ENCODE measurements at regions not wholly inside any gene's neighbourhood (a gene's known extent, or its start where the extent isn't known, plus 50 kb on each side); places are given as distances from the start of the nearest gene placed in this dataset.

DNA sequence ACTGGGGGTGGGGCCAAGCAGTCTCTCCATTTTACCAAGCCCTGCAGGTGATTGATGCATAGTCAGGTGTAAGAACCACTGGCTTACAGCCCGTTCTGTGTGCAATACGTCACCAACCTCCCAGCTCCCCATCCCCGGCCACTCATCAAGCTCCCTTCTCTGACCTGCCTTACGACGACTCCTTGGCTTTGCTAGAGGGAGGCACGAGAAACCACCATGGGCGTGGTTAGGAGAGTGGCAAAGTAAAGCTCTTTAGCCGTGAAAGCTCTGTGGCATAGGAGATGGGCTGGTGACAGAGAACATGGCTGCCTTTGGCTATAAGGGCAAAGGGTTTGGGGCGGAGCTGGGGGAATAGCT is 109.1 kb downstream of the BDH1 start:
- no peak overlapping the region for H3K4ac ChIP-seq (ENCODE audit: low read depth, low read length)
- no peak overlapping the region for H3K56ac ChIP-seq (ENCODE audit: insufficient read length, low read depth, low read length)
- H3K9me3 ChIP-seq (ENCODE audit: control insufficient read depth, low read depth, low read length) = no peaks in the 10 kb centered on the region
- H3K23me2 ChIP-seq (ENCODE audit: insufficient read length, low read depth, low read length, poor library complexity, severe bottlenecking) = no peaks in the 10 kb centered on the region
- no peak overlapping the region for H2AK5ac ChIP-seq (ENCODE audit: insufficient read length, low read length)
- no peak overlapping the region for H4K91ac ChIP-seq (ENCODE audit: insufficient read length, low read depth, low read length)
- H3K18ac ChIP-seq (ENCODE audit: insufficient read length, low read depth, low read length) = no peak overlapping the region
- no peak overlapping the region for H2BK120ac ChIP-seq (ENCODE audit: low read depth, low read length, poor library complexity, severe bottlenecking)
- no peak overlapping the region for H3K23ac ChIP-seq (ENCODE audit: insufficient read length, low read depth, low read length)
- TF ChIP-seq, protein P1, sequence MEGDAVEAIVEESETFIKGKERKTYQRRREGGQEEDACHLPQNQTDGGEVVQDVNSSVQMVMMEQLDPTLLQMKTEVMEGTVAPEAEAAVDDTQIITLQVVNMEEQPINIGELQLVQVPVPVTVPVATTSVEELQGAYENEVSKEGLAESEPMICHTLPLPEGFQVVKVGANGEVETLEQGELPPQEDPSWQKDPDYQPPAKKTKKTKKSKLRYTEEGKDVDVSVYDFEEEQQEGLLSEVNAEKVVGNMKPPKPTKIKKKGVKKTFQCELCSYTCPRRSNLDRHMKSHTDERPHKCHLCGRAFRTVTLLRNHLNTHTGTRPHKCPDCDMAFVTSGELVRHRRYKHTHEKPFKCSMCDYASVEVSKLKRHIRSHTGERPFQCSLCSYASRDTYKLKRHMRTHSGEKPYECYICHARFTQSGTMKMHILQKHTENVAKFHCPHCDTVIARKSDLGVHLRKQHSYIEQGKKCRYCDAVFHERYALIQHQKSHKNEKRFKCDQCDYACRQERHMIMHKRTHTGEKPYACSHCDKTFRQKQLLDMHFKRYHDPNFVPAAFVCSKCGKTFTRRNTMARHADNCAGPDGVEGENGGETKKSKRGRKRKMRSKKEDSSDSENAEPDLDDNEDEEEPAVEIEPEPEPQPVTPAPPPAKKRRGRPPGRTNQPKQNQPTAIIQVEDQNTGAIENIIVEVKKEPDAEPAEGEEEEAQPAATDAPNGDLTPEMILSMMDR (conservative IDR thresholded peaks at IDR 0.05) = no peak
- DNase-seq = no peak
- Mint-ChIP-seq H3K36me3 (ENCODE audit: insufficient read depth in 1 of 3, low read depth in 3 of 3) (no peaks in the 10 kb centered on the region), H3K27me3 (ENCODE audit: low read depth) (peaks cover 8% of the 10 kb centered on the region), H3K4me1 (peaks cover 19% of the 10 kb centered on the region in 2 experiments), H3K4me3 (no peak overlapping the region), H3K9me3 (no peaks in the 10 kb centered on the region; a peak in 1 of 5 replicates), H3K27ac (no peak overlapping the region)
- WGBS (ENCODE audit: extremely low coverage, insufficient read length, low lambda C conversion rate) = no CpG with 5 or more reads among the region's 9 CpGs
- H3K4me2 ChIP-seq (ENCODE audit: insufficient read depth, insufficient read length, low read length) = no peak overlapping the region
- H2BK15ac ChIP-seq (ENCODE audit: low read depth, low read length) = no peak overlapping the region
- H3K27ac ChIP-seq (ENCODE audit: insufficient read length, low read depth, low read length) = no peak overlapping the region
- no peak overlapping the region for H3T11ph ChIP-seq (ENCODE audit: low read length)
- no peak overlapping the region for H2BK5ac ChIP-seq (ENCODE audit: insufficient read length, low read length)
- no peak overlapping the region for H2BK12ac ChIP-seq (ENCODE audit: insufficient read length, low read depth, low read length)
- H2BK20ac ChIP-seq (ENCODE audit: low read depth, low read length, poor library complexity, severe bottlenecking) = no peak overlapping the region
- no peaks in the 10 kb centered on the region for H3K27me3 ChIP-seq (ENCODE audit: insufficient read depth, low read length)
- no peak overlapping the region for H4K8ac ChIP-seq (replicated peaks; ENCODE audit: insufficient read length, low read depth, low read length)
- H4K5ac ChIP-seq (ENCODE audit: insufficient read length, low read depth, low read length) = no peak overlapping the region
- H3K4me1 ChIP-seq (ENCODE audit: insufficient read depth, low read length) = no peaks in the 10 kb centered on the region
- no peak overlapping the region for H2AFZ ChIP-seq (ENCODE audit: low read length)
- H3K14ac ChIP-seq (ENCODE audit: insufficient read depth, low read length) = peak overlapping the region; percentile 34; the same call in 1 of the 2 replicates
- H4K20me1 ChIP-seq (ENCODE audit: control insufficient read depth, insufficient read depth, insufficient read length) = no peaks in the 10 kb centered on the region
- no peaks in the 10 kb centered on the region for H3K79me2 ChIP-seq (ENCODE audit: insufficient read depth, low read length)
- no peak overlapping the region for H3K9ac ChIP-seq (ENCODE audit: extremely low read depth, insufficient read length, low read length)
- H3K79me1 ChIP-seq (ENCODE audit: insufficient read depth, low read depth, low read length, poor library complexity, severe bottlenecking) = no peaks in the 10 kb centered on the region

Data from H9 (cell line).